DND-41 (cell line): ENCODE measurements at regions not wholly inside any gene's neighbourhood (a gene's known extent, or its start where the extent isn't known, plus 50 kb on each side); places are given as distances from the start of the nearest gene placed in this dataset.

ENCODE experiments used
- ATAC-seq: fragments of 200-7000 bp; cut with Tn5 transposase; 3 replicates; pipeline ENCODE4 v1.9.1; 2021; ENCODE audit warnings: low read depth; ENCODE audit not compliant: insufficient read depth
- DNase-seq: peaks from one replicate; pipeline ENCODE4 v3.0.0-alpha.2; 2020
- H2AFZ ChIP-seq: 2 replicates; pipeline ENCODE4 v1.6.0; 2012; ENCODE audit warnings: low read depth, low read length
- H3K27ac ChIP-seq: 2 replicates; pipeline ENCODE4 v1.5.1; 2012; ENCODE audit warnings: low read length, inconsistent platforms
- H3K27me3 ChIP-seq: fragments of 200-600 bp; sonication (generic); 2 replicates; pipeline ENCODE4 v1.6.0; 2012; ENCODE audit warnings: low read length, mild to moderate bottlenecking, inconsistent platforms; ENCODE audit not compliant: insufficient read depth, poor library complexity
- H3K36me3 ChIP-seq: 2 replicates; pipeline ENCODE4 v1.5.1; 2012; ENCODE audit warnings: low read length, inconsistent platforms; ENCODE audit not compliant: insufficient read depth
- H3K4me1 ChIP-seq: 2 replicates; pipeline ENCODE4 v1.5.1; 2012; ENCODE audit warnings: mild to moderate bottlenecking, low read length; ENCODE audit not compliant: insufficient read depth
- H3K4me2 ChIP-seq: 2 replicates; pipeline ENCODE4 v1.6.0; 2012; ENCODE audit warnings: mild to moderate bottlenecking, moderate library complexity, low read length, inconsistent platforms; ENCODE audit not compliant: insufficient read depth
- H3K4me3 ChIP-seq, 2 experiments: fragments of 200-600 bp in 1 of 2; shearing (Covaris generic) in 1 of 2; 2 replicates each; pipeline ENCODE4 v1.5.1; 2012 to 2016; ENCODE audit warnings: inconsistent platforms in 2 of 2, low read length in 2 of 2, mild to moderate bottlenecking in 2 of 2, low read depth in 1 of 2, moderate library complexity in 1 of 2
- H3K79me2 ChIP-seq: 2 replicates; pipeline ENCODE4 v1.6.0; 2012; ENCODE audit warnings: low read length, inconsistent platforms; ENCODE audit not compliant: insufficient read depth
- H3K9ac ChIP-seq: 2 replicates; pipeline ENCODE4 v1.6.0; 2012; ENCODE audit warnings: low read depth, mild to moderate bottlenecking, inconsistent platforms, low read length, moderate library complexity
- H3K9me3 ChIP-seq: 2 replicates; pipeline ENCODE4 v1.5.1; 2012; ENCODE audit warnings: low read length, moderate library complexity, mild to moderate bottlenecking, inconsistent platforms; ENCODE audit not compliant: insufficient read depth, severe bottlenecking
- H4K20me1 ChIP-seq: 2 replicates; pipeline ENCODE4 v1.6.0; 2012; ENCODE audit warnings: low read length; ENCODE audit not compliant: insufficient read depth
- EZH2 ChIP-seq: IDR thresholded peaks from 3 replicates; pipeline ENCODE4 v1.6.1; 2012; ENCODE audit warnings: borderline replicate concordance, low read depth, mild to moderate bottlenecking, moderate library complexity, low read length, inconsistent platforms; ENCODE audit not compliant: severe bottlenecking
- TF ChIP-seq, protein P1 (sequence below): IDR thresholded peaks from 2 replicates; pipeline ENCODE4 v1.5.1; 2012; ENCODE audit warnings: borderline replicate concordance, low read length, moderate library complexity, mild to moderate bottlenecking; ENCODE audit not compliant: poor library complexity, severe bottlenecking; ENCODE audit errors: extremely low read depth

DNA sequence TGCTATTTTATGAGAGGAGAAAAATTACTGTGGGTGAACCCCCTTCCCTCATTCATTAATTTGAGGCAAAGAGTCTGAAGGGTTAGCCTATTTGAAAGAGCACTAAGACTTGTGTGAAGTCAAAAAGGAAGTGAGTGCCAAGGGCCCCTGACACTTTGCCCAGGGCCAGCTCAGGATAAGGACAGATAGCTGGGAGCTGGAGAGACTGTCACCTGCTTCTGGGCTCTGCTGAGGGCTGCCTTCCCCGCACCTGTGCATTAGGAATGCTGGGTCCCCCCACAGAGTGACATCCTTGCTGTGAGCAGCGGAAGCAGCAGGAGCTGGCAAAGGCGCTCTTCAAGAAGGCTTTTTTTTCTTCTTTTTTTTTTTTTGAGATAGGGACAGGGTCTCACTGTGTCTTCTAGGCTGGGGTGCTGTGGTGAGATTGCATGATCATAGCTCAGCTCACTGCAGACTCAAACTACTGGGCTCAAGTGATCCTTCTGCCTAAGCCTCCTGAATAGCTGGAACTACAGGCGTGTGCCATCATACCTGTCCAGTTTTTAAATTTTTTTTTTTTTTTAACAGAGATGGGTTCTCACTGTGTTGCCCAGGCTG lies 148.3 kb downstream of the AQP4 start:
- Histone ChIP-seq H3K27me3 (no peaks in the 10 kb centered on the region), H3K36me3 (no peaks in the 10 kb centered on the region), H4K20me1 (no peaks in the 10 kb centered on the region), H3K9ac (peak overlapping the region; percentile 11; the same call in 1 of the 2 replicates), H3K4me1 (peaks cover 54% of the 10 kb centered on the region), H3K4me3 (no peak overlapping the region), H3K79me2 (no peaks in the 10 kb centered on the region), H3K27ac (peak overlapping the region; percentile 71), H2AFZ (0 out of 2 replicates have a peak overlapping the region, but pooled peaks have one; percentile 46), H3K4me2 (no peak overlapping the region), H3K9me3 (no peaks in the 10 kb centered on the region)
- ATAC-seq (peak; percentile 67), DNase-seq (peak; percentile 54)
- TF ChIP-seq, protein P1, sequence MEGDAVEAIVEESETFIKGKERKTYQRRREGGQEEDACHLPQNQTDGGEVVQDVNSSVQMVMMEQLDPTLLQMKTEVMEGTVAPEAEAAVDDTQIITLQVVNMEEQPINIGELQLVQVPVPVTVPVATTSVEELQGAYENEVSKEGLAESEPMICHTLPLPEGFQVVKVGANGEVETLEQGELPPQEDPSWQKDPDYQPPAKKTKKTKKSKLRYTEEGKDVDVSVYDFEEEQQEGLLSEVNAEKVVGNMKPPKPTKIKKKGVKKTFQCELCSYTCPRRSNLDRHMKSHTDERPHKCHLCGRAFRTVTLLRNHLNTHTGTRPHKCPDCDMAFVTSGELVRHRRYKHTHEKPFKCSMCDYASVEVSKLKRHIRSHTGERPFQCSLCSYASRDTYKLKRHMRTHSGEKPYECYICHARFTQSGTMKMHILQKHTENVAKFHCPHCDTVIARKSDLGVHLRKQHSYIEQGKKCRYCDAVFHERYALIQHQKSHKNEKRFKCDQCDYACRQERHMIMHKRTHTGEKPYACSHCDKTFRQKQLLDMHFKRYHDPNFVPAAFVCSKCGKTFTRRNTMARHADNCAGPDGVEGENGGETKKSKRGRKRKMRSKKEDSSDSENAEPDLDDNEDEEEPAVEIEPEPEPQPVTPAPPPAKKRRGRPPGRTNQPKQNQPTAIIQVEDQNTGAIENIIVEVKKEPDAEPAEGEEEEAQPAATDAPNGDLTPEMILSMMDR = no peak
- no peak for TF ChIP-seq EZH2

DNA sequence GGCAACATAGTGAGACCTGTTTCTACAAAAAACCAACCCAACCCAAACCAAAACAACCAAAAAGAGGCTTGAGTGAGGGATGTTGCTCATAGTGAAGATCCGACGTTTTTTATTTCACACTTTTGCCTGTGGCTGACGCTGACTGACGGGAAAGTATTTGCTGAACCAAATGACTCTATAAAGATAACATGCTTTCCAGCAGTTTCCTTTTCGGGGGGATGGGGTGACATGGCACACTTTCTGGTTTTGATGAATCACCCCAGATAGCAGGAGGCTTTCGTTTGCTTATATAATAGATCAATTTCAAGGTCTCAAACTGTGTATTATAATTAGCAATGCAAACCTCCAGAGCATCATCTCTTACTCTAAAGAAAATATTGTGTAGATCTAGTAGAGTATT lies 150.8 kb downstream of the AQP4 start:
- no peak for TF ChIP-seq EZH2
- TF ChIP-seq, protein P1 = no peak
- H3K9me3 ChIP-seq = no peaks in the 10 kb centered on the region
- H3K4me3 ChIP-seq = no peak overlapping the region
- H3K4me2 ChIP-seq = no peak overlapping the region
- H3K27ac ChIP-seq = peak overlapping the region; percentile 50
- ATAC-seq (no peak), DNase-seq (no peak)
- H3K9ac ChIP-seq = no peak overlapping the region
- no peaks in the 10 kb centered on the region for H3K36me3 ChIP-seq
- no peaks in the 10 kb centered on the region for H3K79me2 ChIP-seq
- no peaks in the 10 kb centered on the region for H3K27me3 ChIP-seq
- no peaks in the 10 kb centered on the region for H4K20me1 ChIP-seq
- H2AFZ ChIP-seq = no peak overlapping the region
- peaks cover 77% of the 10 kb centered on the region for H3K4me1 ChIP-seq

DNA sequence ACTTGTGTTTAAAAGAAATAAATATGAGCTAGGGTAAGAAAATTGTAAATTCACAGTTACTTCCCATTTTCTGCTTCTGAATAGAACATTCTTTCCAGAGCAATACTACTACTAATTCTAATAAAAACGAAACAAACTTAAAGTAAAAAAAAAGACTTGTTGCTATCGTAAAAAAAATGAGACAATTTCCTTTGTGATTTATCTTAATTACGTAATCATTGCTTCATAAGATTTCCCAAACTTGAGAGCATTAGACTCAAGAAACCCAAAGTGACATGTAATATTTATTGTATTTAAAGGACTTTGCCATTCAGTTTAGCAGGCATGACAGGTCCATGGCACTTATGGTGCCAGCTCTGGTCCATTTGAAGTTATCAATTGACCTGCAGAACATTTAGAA lies 153.8 kb downstream of the AQP4 start:
- Histone ChIP-seq H3K79me2 (no peaks in the 10 kb centered on the region), H3K36me3 (no peaks in the 10 kb centered on the region), H3K27ac (peak overlapping the region; percentile 93), H3K9ac (peak overlapping the region; percentile 62; the same call in 1 of the 2 replicates), H3K4me3 (no peak overlapping the region), H3K4me1 (peaks cover 82% of the 10 kb centered on the region), H4K20me1 (no peaks in the 10 kb centered on the region), H3K4me2 (no peak overlapping the region), H2AFZ (no peak overlapping the region; the same call in 1 of the 2 replicates), H3K9me3 (no peaks in the 10 kb centered on the region), H3K27me3 (no peaks in the 10 kb centered on the region)
- TF ChIP-seq, protein P1 = no peak
- no peak for TF ChIP-seq EZH2
- no peak for ATAC-seq
- no peak for DNase-seq
